GM12878 (cell line): ENCODE measurements at regions not wholly inside any gene's neighbourhood (a gene's known extent, or its start where the extent isn't known, plus 50 kb on each side); places are given as distances from the start of the nearest gene placed in this dataset.

ENCODE experiments used
- ATAC-seq: fragments of 200-7000 bp; cut with Tn5 transposase; 3 replicates; pipeline ENCODE4 v1.9.1; 2020; ENCODE audit warnings: mild to moderate bottlenecking, moderate library complexity
- BruUV-seq: library from RNA; stranded (reverse); fragments of 400-500 nt; replicated peaks from 2 replicates; lab custom pipeline; 2021; lab: Mats Ljungman, UMichigan
- CTCF ChIA-PET: fragments of 300-600 bp; sonication (Branson Sonifier 250); formaldehyde crosslinking; extraction: SDS; loops from one replicate; lab custom pipeline; 2021; ENCODE audit warnings: inconsistent platforms; lab: Yijun Ruan, JAX
- POLR2A ChIA-PET: fragments of 350-600 bp; formaldehyde crosslinking; extraction: SDS; loops from one replicate; lab custom pipeline; 2021; ENCODE audit warnings: inconsistent platforms; lab: Charles Lee
- RAD21 ChIA-PET: fragments of 300-600 bp; sonication (Branson Sonifier 250); formaldehyde crosslinking; loops from one replicate; lab custom pipeline; 2023; ENCODE audit warnings: antibody characterized with exemption; ENCODE audit not compliant: unreplicated experiment; lab: Charles Lee
- SMC1A ChIA-PET: fragments of 300-600 bp; sonication (Branson Sonifier 250); formaldehyde crosslinking; loops from one replicate; lab custom pipeline; 2023; ENCODE audit not compliant: unreplicated experiment, uncharacterized antibody; lab: Charles Lee
- DNase-seq: peaks from one replicate; pipeline ENCODE4 v3.0.0-alpha.2; 2011; ENCODE audit warnings: low read depth, low spot score
- FAIRE-seq: peaks from 3 replicates; lab custom pipeline; 2011; peaks lifted over from hg19 to GRCh38; lab: Jason Lieb, UNC
- H2AFZ ChIP-seq: 2 replicates; pipeline ENCODE4 v1.6.0; 2011; ENCODE audit warnings: low read depth, low read length, control low read depth; ENCODE audit not compliant: control insufficient read depth
- H3K27ac ChIP-seq: 2 replicates; pipeline ENCODE4 v1.5.1; 2011; ENCODE audit warnings: control low read depth; ENCODE audit not compliant: control insufficient read depth, insufficient read depth
- H3K27me3 ChIP-seq, 2 experiments: replicated peaks in 1 of 2; 2 replicates each; pipeline versions ENCODE4 v1.6.0 to v1.6.1; 2011; ENCODE audit warnings: low read length in 1 of 2; ENCODE audit not compliant: control insufficient read depth in 2 of 2, insufficient read depth in 2 of 2
- H3K36me3 ChIP-seq, 2 experiments: 2 replicates each; pipeline ENCODE4 v1.5.1; 2011; ENCODE audit warnings: low read length in 1 of 2; ENCODE audit not compliant: control insufficient read depth in 2 of 2, insufficient read depth in 2 of 2
- H3K4me1 ChIP-seq: 2 replicates; pipeline ENCODE4 v1.6.1; 2011; ENCODE audit warnings: mild to moderate bottlenecking, low read length, moderate library complexity, mixed read lengths; ENCODE audit not compliant: control insufficient read depth, insufficient read depth
- H3K4me2 ChIP-seq: 2 replicates; pipeline ENCODE4 v1.6.0; 2011; ENCODE audit warnings: control low read depth; ENCODE audit not compliant: control insufficient read depth, insufficient read depth
- H3K4me3 ChIP-seq: fragments of 200-600 bp; sonication (generic); 2 replicates; pipeline ENCODE4 v1.5.1; 2016
- H3K79me2 ChIP-seq: 2 replicates; pipeline ENCODE4 v1.6.0; 2011; ENCODE audit warnings: low read length; ENCODE audit not compliant: control insufficient read depth, insufficient read depth
- H3K9ac ChIP-seq: 2 replicates; pipeline ENCODE4 v1.8.0; 2011; ENCODE audit warnings: low read length, control low read depth, mixed read lengths; ENCODE audit not compliant: control insufficient read depth, insufficient read depth
- H3K9me3 ChIP-seq: replicated peaks from 3 replicates; pipeline ENCODE4 v1.5.1; 2011; ENCODE audit warnings: mild to moderate bottlenecking, low read length; ENCODE audit not compliant: control insufficient read depth, insufficient read depth
- H4K20me1 ChIP-seq: 2 replicates; pipeline ENCODE4 v1.6.0; 2011; ENCODE audit not compliant: control insufficient read depth, insufficient read depth
- ATF7 ChIP-seq: fragments of 450-650 bp; IDR thresholded peaks from 2 replicates; pipeline ENCODE4 v1.6.1; 2016; ENCODE audit warnings: low read depth, mild to moderate bottlenecking
- BCL3 ChIP-seq: IDR thresholded peaks from 2 replicates; pipeline ENCODE4 v1.6.1; 2011; ENCODE audit warnings: borderline replicate concordance, low read depth, mild to moderate bottlenecking, moderate library complexity, low read length; ENCODE audit not compliant: insufficient read depth, poor library complexity, severe bottlenecking
- BMI1 ChIP-seq: fragments of 450-650 bp; IDR thresholded peaks from 2 replicates; pipeline ENCODE4 v1.6.1; 2016; ENCODE audit warnings: mild to moderate bottlenecking, moderate library complexity, borderline replicate concordance
- KAT2A ChIP-seq: conservative IDR thresholded peaks from 2 replicates; pipeline ENCODE4 v1.6.1; 2011; ENCODE audit warnings: low read depth, low read length; ENCODE audit not compliant: control insufficient read depth
- KDM1A ChIP-seq: fragments of 200-600 bp; sonication (generic); IDR thresholded peaks from 2 replicates; pipeline ENCODE4 v1.6.1; 2016; ENCODE audit warnings: borderline replicate concordance
- MLLT1 ChIP-seq: fragments of 450-650 bp; IDR thresholded peaks from 2 replicates; pipeline ENCODE4 v1.6.1; 2016; ENCODE audit warnings: mild to moderate bottlenecking
- PKNOX1 ChIP-seq: fragments of 450-650 bp; IDR thresholded peaks from 2 replicates; pipeline ENCODE4 v1.6.1; 2016; ENCODE audit warnings: mild to moderate bottlenecking
- RAD21 ChIP-seq: IDR thresholded peaks from 2 replicates; pipeline ENCODE4 v1.6.1; 2011; ENCODE audit warnings: mild to moderate bottlenecking, low read depth, low read length, moderate library complexity; ENCODE audit not compliant: insufficient read depth
- RCOR1 ChIP-seq: conservative IDR thresholded peaks from 2 replicates; pipeline ENCODE4 v1.6.1; 2012; ENCODE audit warnings: low read depth, low read length, improper control_type of control experiment
- RUNX3 ChIP-seq: IDR thresholded peaks from 2 replicates; pipeline ENCODE4 v1.6.1; 2012; ENCODE audit warnings: low read length, inconsistent platforms
- SP1 ChIP-seq: IDR thresholded peaks from one replicate; pipeline ENCODE4 v1.6.1; 2011; ENCODE audit warnings: low read depth, low read length
- YBX1 ChIP-seq: fragments of 450-650 bp; IDR thresholded peaks from 2 replicates; pipeline ENCODE4 v1.6.1; 2016; ENCODE audit warnings: antibody characterized with exemption
- ZBTB40 ChIP-seq: fragments of 450-650 bp; IDR thresholded peaks from 2 replicates; pipeline ENCODE4 v1.6.1; 2016; ENCODE audit warnings: mild to moderate bottlenecking, moderate library complexity, borderline replicate concordance
- WGBS: methylation state at CpG from one replicate; pipeline ENCODE4 v1.1.6; 2016; ENCODE audit warnings: low lambda C conversion rate; ENCODE audit not compliant: insufficient replicate concordance, insufficient coverage; ENCODE audit errors: missing lambda C conversion rate; 5-methylcytosine and 5-hydroxymethylcytosine counted together
- in situ Hi-C: fragments of 300-500 bp; cut with MboI; formaldehyde crosslinking; loops from 9 replicates; pipeline ENCODE4 v1.14.3; 2018; ENCODE audit warnings: mixed read lengths
- intact Hi-C: fragments of 100-400 bp; cut with micrococcal nuclease; formaldehyde crosslinking; loops from one replicate; pipeline ENCODE4 v1.14.2; 2022; ENCODE audit not compliant: unreplicated experiment
- TF ChIP-seq, protein P1 (sequence below), 3 experiments: IDR thresholded peaks in 2 of 3; conservative IDR thresholded peaks in 1 of 3; 2 replicates each; pipeline ENCODE4 v1.5.1; 2011; ENCODE audit warnings: low read depth in 3 of 3, low read length in 3 of 3, mild to moderate bottlenecking in 3 of 3, control low read depth in 2 of 3, moderate library complexity in 2 of 3, inconsistent platforms in 1 of 3, mixed read lengths in 1 of 3; ENCODE audit not compliant: control insufficient read depth in 2 of 3, insufficient read depth in 1 of 3; ENCODE audit errors: extremely low read depth in 1 of 3

DNA sequence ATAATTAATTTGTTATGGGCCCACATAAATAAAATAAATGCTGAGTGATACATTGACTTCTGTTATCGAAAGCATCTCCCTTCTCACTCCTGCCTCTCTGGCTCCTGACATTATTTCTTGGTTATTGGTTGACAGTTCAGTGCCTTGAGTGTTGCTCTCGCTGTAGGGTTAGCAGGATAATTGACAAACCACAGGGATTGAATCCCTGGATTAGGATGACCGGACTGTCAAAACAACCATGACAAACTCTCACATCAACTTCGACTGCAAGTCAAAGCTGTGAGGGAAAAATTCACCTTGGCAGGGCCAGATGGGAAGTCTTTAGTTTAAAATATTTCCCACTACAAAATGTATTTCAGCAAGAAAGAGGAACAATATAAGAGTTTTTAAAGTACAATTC lies 245.4 kb upstream of the TFAP2D start (continued):
- TF ChIP-seq ZBTB40 = no peak

GRCh38 chr6:50471041-50471440 lies 242.3 kb upstream of the TFAP2D start:
- ChIA-PET SMC1A (no interaction called here), RAD21 (no interaction called here), POLR2A (no interaction called here), CTCF (no interaction called here)
- ATAC-seq (no peak), FAIRE-seq (no peak), DNase-seq (no peak)
- in situ Hi-C loops (no loop called here), intact Hi-C loops (no loop called here)
- Histone ChIP-seq H3K4me2 (no peak overlapping the region), H3K4me1 (no peaks in the 10 kb centered on the region), H3K4me3 (no peak overlapping the region), H3K27me3 (no peaks in the 10 kb centered on the region; a peak in 1 of 4 replicates), H3K9ac (no peak overlapping the region), H2AFZ (no peak overlapping the region), H3K79me2 (no peaks in the 10 kb centered on the region), H3K36me3 (no peaks in the 10 kb centered on the region), H3K27ac (no peak overlapping the region), H3K9me3 (no peaks in the 10 kb centered on the region), H4K20me1 (no peaks in the 10 kb centered on the region)
- BruUV-seq = no TSS peak
- 19% methylated on average over 8 of the region's 8 CpGs for WGBS
- TF ChIP-seq, protein P1, sequence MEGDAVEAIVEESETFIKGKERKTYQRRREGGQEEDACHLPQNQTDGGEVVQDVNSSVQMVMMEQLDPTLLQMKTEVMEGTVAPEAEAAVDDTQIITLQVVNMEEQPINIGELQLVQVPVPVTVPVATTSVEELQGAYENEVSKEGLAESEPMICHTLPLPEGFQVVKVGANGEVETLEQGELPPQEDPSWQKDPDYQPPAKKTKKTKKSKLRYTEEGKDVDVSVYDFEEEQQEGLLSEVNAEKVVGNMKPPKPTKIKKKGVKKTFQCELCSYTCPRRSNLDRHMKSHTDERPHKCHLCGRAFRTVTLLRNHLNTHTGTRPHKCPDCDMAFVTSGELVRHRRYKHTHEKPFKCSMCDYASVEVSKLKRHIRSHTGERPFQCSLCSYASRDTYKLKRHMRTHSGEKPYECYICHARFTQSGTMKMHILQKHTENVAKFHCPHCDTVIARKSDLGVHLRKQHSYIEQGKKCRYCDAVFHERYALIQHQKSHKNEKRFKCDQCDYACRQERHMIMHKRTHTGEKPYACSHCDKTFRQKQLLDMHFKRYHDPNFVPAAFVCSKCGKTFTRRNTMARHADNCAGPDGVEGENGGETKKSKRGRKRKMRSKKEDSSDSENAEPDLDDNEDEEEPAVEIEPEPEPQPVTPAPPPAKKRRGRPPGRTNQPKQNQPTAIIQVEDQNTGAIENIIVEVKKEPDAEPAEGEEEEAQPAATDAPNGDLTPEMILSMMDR (IDR thresholded peaks at IDR 0.05 in 2 of 3, conservative IDR thresholded peaks at IDR 0.05 in 1 of 3; ENCODE audit: control insufficient read depth in 2 of 3, extremely low read depth in 1 of 3, insufficient read depth in 1 of 3, low read depth in 3 of 3, low read length in 3 of 3) = no peak
- TF ChIP-seq RUNX3 (no peak), KAT2A (no peak), SP1 (no peak), ATF7 (no peak), RAD21 (no peak), MLLT1 (no peak), PKNOX1 (no peak), RCOR1 (no peak), BCL3 (no peak), KDM1A (no peak), BMI1 (no peak), YBX1 (no peak)
